HG02678 (cell line): ENCODE measurements at regions not wholly inside any gene's neighbourhood (a gene's known extent, or its start where the extent isn't known, plus 50 kb on each side); places are given as distances from the start of the nearest gene placed in this dataset.
"Not testable (repeated sequence)": the region's sequence is repeated elsewhere in the genome, so short reads cannot be mapped to it uniquely, and the experiment has no call there.

Experiments
- ATAC-seq: cut with Tn5 transposase; IDR thresholded peaks from one replicate; pipeline ENCODE4 v1.9.1; 2021; ENCODE audit warnings: mild to moderate bottlenecking, moderate library complexity; ENCODE audit not compliant: unreplicated experiment

DNA sequence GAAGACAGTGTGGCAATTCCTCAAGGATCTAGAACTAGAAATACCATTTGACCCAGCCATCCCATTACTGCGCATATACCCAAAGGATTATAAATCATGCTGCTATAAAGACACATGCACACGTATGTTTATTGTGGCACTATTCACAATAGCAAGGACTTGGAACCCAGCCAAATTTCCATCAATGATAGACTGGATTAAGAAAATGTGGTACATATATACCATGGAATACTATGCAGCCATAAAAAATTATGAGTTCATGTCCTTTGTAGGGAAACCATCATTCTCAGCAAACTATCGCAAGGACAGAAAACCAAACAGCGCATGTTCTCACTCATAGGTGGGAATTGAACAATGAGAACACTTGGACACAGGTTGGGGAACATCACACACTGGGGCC, 729.6 kb upstream of the ARPP21 start:
- ATAC-seq: not testable (repeated sequence)

DNA sequence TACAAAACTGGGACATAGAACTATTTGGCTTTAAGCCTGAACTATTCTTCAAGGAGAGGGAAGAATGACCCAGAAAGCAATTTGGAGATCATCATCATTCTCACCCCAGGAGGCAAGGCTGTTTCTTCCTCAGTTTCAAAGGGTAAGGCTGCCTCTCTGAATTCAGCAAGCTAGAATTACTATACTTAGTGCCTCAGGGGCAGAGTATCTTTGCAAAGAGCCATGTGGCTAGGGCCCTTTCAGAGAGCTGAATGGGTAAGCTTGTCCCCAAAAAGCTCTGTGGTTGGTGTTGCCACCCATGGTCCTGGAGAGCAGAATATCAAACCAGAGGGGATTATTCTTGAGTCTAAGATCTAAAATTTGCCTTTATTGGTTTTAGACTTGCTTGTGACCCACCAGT, 720.3 kb upstream of the ARPP21 start:
- ATAC-seq: no peak

GRCh38 chr3:34920806-34921205, 718.5 kb upstream of the ARPP21 start:
- no peak for ATAC-seq

DNA sequence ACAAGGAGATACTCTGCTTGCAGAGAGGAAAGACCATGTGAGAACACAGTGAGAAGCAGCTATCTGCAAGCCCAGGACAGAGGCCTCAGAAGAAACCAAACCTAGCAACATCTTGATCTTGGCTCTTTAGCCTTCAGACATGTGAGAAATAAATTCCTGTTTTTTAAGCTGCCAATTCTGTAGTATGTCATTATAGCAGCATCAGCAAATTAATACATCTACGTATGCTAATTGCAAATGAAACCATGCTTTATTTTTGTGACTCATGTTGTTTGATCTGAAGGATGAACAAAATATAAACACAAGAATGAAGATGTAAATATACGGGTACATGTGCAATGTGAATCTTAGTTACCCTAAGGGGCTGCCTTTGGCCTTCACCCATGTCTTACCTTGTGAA, 714.4 kb upstream of the ARPP21 start:
- no peak for ATAC-seq

GRCh38 chr3:34925851-34926250, 713.5 kb upstream of the ARPP21 start:
- no peak for ATAC-seq

DNA sequence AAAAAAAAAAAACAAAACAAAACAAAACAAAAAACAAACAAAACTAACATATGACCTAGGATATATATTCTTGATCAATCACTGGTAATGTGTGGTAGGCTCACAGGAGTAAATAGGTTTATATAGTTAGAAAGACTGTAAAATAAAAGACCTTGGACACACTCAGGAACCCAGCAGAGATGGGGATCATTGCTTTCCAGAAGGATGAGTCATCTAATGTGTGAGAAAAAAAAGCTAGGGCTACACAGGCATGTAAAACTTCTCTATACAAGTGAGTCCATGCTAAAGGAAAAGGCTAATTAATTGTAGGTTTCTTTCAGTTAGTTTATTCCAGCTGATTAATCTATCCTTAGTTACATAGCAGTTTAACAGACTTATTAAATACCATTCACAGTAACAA, 710.3 kb upstream of the ARPP21 start:
- no peak for ATAC-seq

- ATAC-seq: no peak
Measured at GRCh38 chr3:34934660-34935059, 704.7 kb upstream of the ARPP21 start.

DNA sequence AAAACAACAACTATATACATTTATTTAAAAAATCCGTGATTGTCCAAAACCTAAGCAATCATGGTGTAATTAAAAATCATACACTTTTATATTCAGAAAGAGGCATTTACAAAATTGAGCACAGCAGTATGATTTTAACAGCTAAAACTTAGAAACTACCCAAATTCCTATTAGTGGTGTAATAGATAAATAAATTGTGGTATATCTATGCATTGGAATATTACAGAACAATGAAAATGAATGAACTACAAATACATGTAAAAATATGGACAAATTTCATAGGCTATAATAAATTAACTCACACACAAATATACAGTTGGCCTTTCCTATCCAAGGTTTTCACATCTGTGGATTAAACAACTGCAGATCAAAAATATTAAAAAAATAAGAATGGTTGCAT, 700.5 kb upstream of the ARPP21 start:
- ATAC-seq: no peak

GRCh38 chr3:34942256-34942655, 697.1 kb upstream of the ARPP21 start:
- no peak for ATAC-seq

DNA sequence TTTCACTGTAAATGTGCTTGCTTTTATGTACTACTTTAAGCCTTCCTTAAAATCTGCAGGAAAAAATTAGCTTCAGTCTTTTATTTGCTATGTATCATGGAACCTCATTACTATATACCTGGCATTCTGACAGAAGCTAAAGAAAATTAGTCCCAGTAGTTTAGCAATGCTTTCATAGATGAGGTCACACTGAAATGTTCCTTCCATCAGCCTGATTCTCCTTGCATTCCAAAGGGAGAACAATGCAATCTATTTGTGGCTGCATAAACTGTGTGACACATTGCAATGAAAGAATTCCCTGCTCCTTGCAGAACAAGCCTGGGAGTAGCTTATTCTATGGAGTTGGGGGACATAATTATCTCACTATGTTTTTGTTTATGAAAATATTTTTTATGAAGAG, 691.5 kb upstream of the ARPP21 start:
- ATAC-seq: no peak

- ATAC-seq: no peak
Measured at GRCh38 chr3:34948517-34948916, 690.8 kb upstream of the ARPP21 start.

DNA sequence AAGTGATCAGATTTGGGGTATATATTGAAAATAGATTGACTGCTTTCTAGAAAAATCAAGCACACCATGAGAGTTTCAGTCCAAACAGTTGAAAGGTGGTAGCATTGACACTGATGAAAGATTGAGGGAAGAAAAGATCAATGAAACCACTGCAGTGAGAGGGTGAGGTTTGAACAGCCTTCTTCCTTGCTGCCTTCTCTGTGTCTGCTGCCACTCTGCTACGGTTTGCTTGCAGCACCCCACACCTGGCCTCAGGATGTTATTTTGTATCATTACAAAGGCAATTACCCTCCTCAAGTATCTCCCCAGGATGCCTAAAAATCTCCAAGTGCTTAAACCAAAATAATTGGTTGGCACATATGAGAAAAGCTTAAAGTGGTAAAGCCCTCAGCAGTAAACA, 683.6 kb upstream of the ARPP21 start:
- no peak for ATAC-seq

DNA sequence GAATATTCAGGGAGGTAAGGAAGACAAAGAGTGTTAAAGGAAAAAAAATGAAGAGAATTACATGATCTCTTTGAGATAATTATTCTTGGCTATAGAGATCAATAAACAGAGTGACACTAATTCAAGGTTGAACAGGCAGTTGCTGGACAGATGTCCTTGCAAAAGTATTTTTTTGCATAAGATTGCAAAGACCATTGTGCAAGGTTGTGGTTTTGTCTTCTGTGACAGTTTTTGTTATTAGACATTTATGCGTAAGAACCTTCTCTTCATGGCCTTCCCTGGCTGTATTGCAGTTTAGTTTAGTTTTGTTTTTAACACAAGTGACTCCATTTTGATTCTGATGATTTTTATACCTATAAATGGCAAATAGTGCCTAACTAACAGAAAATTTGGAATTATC, 682.8 kb upstream of the ARPP21 start:
- no peak for ATAC-seq

GRCh38 chr3:34957677-34958076, 681.6 kb upstream of the ARPP21 start:
- no peak for ATAC-seq

- ATAC-seq: no peak
Measured at GRCh38 chr3:34969513-34969912, 669.8 kb upstream of the ARPP21 start.

DNA sequence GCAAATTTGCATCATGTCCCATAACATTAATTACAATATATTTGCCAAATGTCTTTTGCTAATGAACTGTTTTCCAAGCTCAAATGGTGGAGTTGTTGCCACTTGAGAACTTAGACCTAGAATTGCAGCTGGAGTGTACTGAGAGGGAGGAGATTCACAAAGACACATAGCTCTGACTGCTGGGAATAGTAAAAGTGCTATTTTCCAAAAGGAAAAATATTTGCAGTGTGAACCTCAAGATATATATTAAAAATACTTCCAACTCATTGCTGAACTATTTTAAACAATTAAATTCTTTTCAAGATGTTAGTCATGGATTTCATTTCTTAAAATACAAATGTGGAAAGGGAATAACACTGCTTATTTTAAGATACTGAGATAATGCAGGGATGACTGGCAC, 666.8 kb upstream of the ARPP21 start:
- ATAC-seq: no peak

GRCh38 chr3:34973586-34973985, 665.7 kb upstream of the ARPP21 start:
- no peak for ATAC-seq

- no peak for ATAC-seq
Measured at GRCh38 chr3:34983631-34984030, 655.7 kb upstream of the ARPP21 start.

DNA sequence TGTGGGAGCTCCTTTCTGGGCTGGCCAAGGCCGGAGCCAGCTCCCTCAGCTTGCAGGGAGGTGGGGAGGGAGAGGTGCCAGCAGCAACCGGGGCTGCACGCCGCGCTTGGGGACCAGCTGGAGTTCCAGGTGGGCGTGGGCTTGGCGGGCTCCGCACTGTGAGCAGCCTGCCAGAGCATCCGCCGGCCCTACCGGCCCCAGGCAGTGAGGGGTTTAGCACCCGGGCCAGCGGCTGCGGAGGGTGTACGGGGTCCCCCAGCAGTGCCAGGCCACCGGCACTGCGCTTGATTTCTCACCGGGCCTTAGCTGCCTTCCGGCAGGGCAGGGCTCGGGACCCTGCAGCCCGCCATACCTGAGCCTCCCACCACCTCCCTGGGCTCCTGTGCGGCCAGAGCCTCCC, 651.0 kb upstream of the ARPP21 start:
- ATAC-seq: no peak

- no peak for ATAC-seq
Measured at GRCh38 chr3:34995796-34996430, 643.4 kb upstream of the ARPP21 start.

DNA sequence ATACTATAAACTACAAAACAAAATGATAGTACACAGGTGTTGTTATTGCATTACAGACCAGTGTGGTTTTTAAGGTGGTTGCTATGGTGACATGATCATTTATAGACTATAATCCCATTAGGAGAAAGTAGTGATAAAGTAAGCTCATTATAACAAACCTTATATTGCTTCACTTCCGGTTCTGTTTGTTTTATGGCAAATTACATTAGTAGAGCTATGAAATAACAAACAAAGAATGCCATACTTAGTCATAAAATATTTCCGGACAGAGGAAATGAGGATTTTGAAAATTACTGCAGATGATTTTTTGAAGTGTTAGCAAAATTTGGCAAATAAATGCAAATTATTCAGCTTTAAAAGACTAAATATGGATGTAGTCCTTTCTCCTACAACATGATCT, 640.4 kb upstream of the ARPP21 start:
- ATAC-seq: no peak

GRCh38 chr3:35012214-35012613, 627.1 kb upstream of the ARPP21 start:
- ATAC-seq: no peak

DNA sequence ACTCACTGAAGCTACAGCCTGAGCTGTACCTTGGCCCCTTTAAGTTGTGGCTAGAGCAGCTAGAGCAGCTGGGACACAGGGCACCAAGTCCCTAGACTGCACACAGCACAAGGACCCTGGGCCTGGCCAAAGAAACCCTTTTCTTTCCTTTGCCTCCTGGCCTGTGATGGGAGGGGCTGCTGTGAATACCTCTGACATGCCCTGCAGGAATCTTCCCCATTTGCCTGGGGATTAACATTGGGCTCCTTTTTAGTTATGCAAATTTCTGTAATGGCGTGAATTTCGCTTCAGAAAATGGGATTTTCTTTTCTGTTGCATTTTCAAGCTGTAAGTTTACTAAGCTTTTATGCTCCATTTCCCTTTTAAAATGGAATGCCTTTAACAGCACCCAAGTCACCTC, 611.2 kb upstream of the ARPP21 start:
- ATAC-seq: no peak
